ENCODE measurements at regions not wholly inside any gene's neighbourhood (a gene's known extent, or its start where the extent isn't known, plus 50 kb on each side); places are given as distances from the start of the nearest gene placed in this dataset.

DNA sequence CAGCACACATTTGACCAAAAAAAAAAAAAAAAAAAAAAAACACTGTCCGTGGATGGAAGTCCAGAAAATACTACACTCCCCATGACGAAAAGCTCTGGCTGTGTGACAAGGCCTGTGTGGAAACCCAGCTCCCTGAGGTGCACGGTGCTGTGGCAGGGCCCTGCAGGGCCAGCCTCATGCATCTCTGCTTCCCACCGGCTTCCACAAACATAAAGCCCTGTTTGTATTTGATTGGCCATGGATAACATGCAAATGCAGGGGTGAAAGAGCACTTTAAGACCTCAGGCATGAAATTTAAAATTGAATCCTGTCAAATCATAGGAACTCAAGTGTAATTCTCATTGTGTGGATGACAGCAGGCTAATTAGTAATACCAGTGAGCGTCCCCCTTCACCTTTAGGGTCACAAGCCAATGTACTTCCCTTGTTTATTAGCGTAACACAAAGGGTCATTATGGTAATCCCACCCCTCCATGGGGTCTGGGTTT lies 757.2 kb downstream of the GALR1 start:
- intact Hi-C loops (cut with DNase I, micrococcal nuclease): no loop called here
- no peak for TF ChIP-seq CTCF (IDR thresholded peaks at IDR 0.05)
- no peaks in the 10 kb centered on the region for H3K4me1 ChIP-seq (ENCODE audit: low read depth)
- ATAC-seq (no peak), DNase-seq (no peak)
- no peaks in the 10 kb centered on the region for H3K36me3 ChIP-seq (ENCODE audit: low read depth)
- no peaks in the 10 kb centered on the region for H3K9me3 ChIP-seq
- no peak overlapping the region for H3K4me3 ChIP-seq

GRCh38 chr18:78010363-78010762 lies 760.7 kb downstream of the GALR1 start:
- H3K9me3 ChIP-seq: peaks cover 3% of the 10 kb centered on the region
- DNase-seq (no peak), ATAC-seq (no peak)
- intact Hi-C loops (cut with DNase I, micrococcal nuclease): no loop called here
- no peaks in the 10 kb centered on the region for H3K4me1 ChIP-seq (ENCODE audit: low read depth)
- no peaks in the 10 kb centered on the region for H3K36me3 ChIP-seq (ENCODE audit: low read depth)
- TF ChIP-seq CTCF (IDR thresholded peaks at IDR 0.05): no peak
- H3K4me3 ChIP-seq: no peak overlapping the region

- no peak overlapping the region for H3K4me3 ChIP-seq
- ATAC-seq: no peak
- no peaks in the 10 kb centered on the region for H3K9me3 ChIP-seq
- DNase-seq: no peak
- intact Hi-C loops (cut with DNase I, micrococcal nuclease): no loop called here
- no peaks in the 10 kb centered on the region for H3K36me3 ChIP-seq (ENCODE audit: low read depth)
- H3K4me1 ChIP-seq (ENCODE audit: low read depth): no peaks in the 10 kb centered on the region
- no peak for TF ChIP-seq CTCF (IDR thresholded peaks at IDR 0.05)
Observed at GRCh38 chr18:78017869-78018268, 768.2 kb downstream of the GALR1 start.

DNA sequence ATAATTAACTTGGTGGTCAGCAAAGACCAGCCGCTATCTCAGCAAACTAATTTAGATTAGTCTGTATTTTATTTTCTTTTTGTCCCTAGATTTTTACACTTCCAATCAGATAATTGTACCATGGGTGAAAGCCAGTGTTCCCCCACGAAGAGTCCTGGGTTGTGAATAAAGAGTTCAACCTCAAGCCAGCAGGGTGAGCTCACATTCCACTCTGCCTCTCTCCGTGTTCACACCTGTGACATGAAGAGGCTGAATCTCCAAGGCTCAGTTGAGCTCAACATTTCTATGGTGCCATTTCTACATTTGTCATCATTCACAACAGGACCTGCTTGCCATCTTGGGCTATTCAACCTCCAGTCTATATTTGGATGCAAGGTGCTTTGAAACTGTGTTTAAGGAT lies 771.5 kb downstream of the GALR1 start:
- peaks cover 3% of the 10 kb centered on the region for H3K9me3 ChIP-seq
- intact Hi-C loops (cut with DNase I, micrococcal nuclease): no loop called here
- no peak for TF ChIP-seq CTCF (IDR thresholded peaks at IDR 0.05)
- no peak for DNase-seq
- no peaks in the 10 kb centered on the region for H3K4me1 ChIP-seq (ENCODE audit: low read depth)
- no peak for ATAC-seq
- H3K36me3 ChIP-seq (ENCODE audit: low read depth): no peaks in the 10 kb centered on the region
- no peak overlapping the region for H3K4me3 ChIP-seq

DNA sequence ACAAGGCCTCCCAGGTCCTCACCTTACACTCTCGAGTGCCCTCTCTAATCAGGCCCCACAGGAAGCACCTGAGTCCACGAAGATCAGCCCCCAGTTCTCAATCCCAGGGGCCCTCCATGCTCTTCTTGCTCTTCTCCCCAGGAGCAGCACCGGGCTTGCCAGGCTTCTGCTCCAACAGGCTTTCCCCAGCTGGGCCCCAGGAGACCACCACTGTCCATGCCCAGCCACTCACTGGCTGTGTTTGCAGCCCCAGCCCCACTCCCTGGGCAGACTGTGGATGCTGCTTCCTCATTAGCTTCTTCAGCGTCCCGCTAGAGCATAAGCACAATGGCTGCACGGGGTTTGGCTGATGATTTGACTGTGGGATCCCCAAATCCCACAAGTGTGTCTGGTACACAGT lies 781.9 kb downstream of the GALR1 start:
- Histone ChIP-seq H3K9me3 (peaks cover 4% of the 10 kb centered on the region), H3K4me1 (ENCODE audit: low read depth) (no peaks in the 10 kb centered on the region), H3K36me3 (ENCODE audit: low read depth) (no peaks in the 10 kb centered on the region), H3K4me3 (no peak overlapping the region)
- intact Hi-C loops (cut with DNase I, micrococcal nuclease): no loop called here
- ATAC-seq: no peak
- TF ChIP-seq CTCF (IDR thresholded peaks at IDR 0.05): no peak
- no peak for DNase-seq

DNA sequence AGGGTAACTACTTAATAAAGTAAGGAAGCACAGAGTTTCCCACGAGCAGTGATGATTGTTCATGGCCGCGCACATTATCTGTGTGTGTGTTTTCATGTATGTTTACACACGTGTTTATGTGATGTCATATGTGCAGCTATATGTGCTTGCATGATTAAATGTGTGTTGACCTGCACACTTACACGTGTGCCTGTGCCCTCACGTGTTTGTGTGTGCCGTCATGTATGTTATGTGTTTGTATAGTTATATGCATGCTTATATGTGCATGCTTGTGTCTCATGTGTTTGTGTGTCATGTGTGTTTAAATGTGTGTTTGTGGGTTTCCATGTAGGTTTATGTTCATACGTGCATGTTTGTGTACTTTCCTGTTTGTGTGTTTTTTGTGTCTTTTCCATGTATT lies 782.3 kb downstream of the GALR1 start:
- ATAC-seq (no peak), DNase-seq (no peak)
- TF ChIP-seq CTCF (IDR thresholded peaks at IDR 0.05): no peak
- H3K4me3 ChIP-seq: no peak overlapping the region
- intact Hi-C loops (cut with DNase I, micrococcal nuclease): no loop called here
- no peaks in the 10 kb centered on the region for H3K4me1 ChIP-seq (ENCODE audit: low read depth)
- H3K9me3 ChIP-seq: peaks cover 4% of the 10 kb centered on the region
- no peaks in the 10 kb centered on the region for H3K36me3 ChIP-seq (ENCODE audit: low read depth)
